Testis (tissue), 2 donors: ENCODE measurements at regions not wholly inside any gene's neighbourhood (a gene's known extent, or its start where the extent isn't known, plus 50 kb on each side); places are given as distances from the start of the nearest gene placed in this dataset.

Experiments
- DNase-seq: peaks from one replicate; pipeline ENCODE4 v3.0.0-alpha.2; 2019
- H3K27ac ChIP-seq, 2 donors: fragments of 200-600 bp; sonication (generic); one replicate each; pipeline ENCODE4 v1.5.1; 2019
- H3K27me3 ChIP-seq: fragments of 200-600 bp; sonication (generic); one replicate; pipeline ENCODE4 v1.5.1; 2019
- H3K36me3 ChIP-seq: fragments of 200-600 bp; sonication (generic); one replicate; pipeline ENCODE4 v1.5.1; 2017; ENCODE audit warnings: low read depth; ENCODE audit errors: missing control alignments
- H3K4me1 ChIP-seq: fragments of 200-600 bp; sonication (generic); one replicate; pipeline ENCODE4 v1.5.1; 2019
- H3K4me3 ChIP-seq, 2 donors: fragments of 200-600 bp; sonication (generic); one replicate each; pipeline ENCODE4 v1.5.1; 2017 to 2019
- H3K9me3 ChIP-seq: fragments of 200-600 bp; sonication (generic); one replicate; pipeline ENCODE4 v1.5.1; 2017
- POLR2A ChIP-seq: fragments of 450-650 bp; IDR thresholded peaks from one replicate; pipeline ENCODE4 v1.6.1; 2017; ENCODE audit warnings: antibody characterized with exemption, mild to moderate bottlenecking, moderate library complexity
- WGBS, 2 donors: methylation state at CpG; one replicate each; pipeline ENCODE4 v1.1.5; 2018; 5-methylcytosine and 5-hydroxymethylcytosine counted together
- intact Hi-C: fragments of 100-400 bp; cut with DNase I; formaldehyde crosslinking; loops from one replicate; pipeline ENCODE4 v1.15.1; 2023; ENCODE audit warnings: low total_unique reads
- TF ChIP-seq, protein P1 (sequence below), 3 experiments: fragments of 450-650 bp in 2 of 3; fragments of 200-600 bp in 1 of 3; sonication (generic) in 1 of 3; IDR thresholded peaks; one replicate each; pipeline ENCODE4 v1.5.1; 2016 to 2019; ENCODE audit warnings: antibody characterized with exemption in 3 of 3, mild to moderate bottlenecking in 2 of 3, moderate library complexity in 1 of 3

GRCh38 chr2:43043553-43043870 is 182.9 kb downstream of the ZFP36L2 start:
- Histone ChIP-seq H3K36me3 (no peaks in the 10 kb centered on the region), H3K27me3 (no peaks in the 10 kb centered on the region), H3K27ac (peak overlapping the region; percentile 5 to 51), H3K9me3 (no peaks in the 10 kb centered on the region), H3K4me3 (no peak overlapping the region), H3K4me1 (peaks cover 25% of the 10 kb centered on the region)
- no peak for DNase-seq
- WGBS, 2 donors, result 76 to 88% methylated on average over 8 of the region's 8 CpGs
- intact Hi-C loops, result no loop called here
- TF ChIP-seq, protein P1, sequence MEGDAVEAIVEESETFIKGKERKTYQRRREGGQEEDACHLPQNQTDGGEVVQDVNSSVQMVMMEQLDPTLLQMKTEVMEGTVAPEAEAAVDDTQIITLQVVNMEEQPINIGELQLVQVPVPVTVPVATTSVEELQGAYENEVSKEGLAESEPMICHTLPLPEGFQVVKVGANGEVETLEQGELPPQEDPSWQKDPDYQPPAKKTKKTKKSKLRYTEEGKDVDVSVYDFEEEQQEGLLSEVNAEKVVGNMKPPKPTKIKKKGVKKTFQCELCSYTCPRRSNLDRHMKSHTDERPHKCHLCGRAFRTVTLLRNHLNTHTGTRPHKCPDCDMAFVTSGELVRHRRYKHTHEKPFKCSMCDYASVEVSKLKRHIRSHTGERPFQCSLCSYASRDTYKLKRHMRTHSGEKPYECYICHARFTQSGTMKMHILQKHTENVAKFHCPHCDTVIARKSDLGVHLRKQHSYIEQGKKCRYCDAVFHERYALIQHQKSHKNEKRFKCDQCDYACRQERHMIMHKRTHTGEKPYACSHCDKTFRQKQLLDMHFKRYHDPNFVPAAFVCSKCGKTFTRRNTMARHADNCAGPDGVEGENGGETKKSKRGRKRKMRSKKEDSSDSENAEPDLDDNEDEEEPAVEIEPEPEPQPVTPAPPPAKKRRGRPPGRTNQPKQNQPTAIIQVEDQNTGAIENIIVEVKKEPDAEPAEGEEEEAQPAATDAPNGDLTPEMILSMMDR (IDR thresholded peaks at IDR 0.05), result no peak
- TF ChIP-seq POLR2A, result no peak

DNA sequence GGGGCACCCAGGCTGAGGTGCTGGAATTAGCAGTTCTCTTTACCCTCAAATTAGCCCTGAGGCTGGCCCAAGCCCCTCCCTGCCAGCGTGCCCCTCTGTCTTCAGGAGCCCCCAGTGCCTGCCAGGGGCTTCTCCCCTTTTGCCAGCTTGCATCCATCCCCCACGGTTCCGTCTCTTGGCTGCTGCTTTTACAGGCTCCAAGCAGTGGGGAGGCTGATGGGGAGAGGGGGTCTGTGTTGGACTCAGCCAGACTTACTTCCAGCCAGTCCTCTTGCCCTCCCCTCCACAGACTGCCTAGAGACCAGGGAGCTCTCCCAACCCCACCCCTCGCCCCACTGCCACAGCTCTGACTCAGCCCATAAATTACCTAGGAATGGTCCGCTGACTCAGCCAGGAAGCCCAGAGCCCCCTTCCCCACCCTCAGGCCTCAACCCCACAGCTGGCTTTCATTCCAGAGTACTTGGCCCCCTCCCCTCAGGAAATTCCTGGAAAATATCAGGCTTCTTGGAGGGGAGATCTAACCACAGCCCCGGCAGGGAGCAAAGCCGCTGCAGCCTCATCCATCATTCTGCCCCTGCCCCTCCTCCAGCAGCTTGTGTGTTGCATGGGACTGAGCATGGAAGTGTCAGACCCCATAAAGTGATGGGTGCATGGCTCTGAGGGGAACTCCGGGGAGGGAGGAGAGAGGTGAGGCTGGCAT is 184.6 kb downstream of the ZFP36L2 start:
- intact Hi-C loops, result no loop called here
- Histone ChIP-seq H3K4me3 (no peak overlapping the region), H3K27me3 (no peaks in the 10 kb centered on the region), H3K4me1 (peaks cover 16% of the 10 kb centered on the region), H3K27ac (peak overlapping the region in 1 of 2 donors; percentile 36), H3K9me3 (no peaks in the 10 kb centered on the region), H3K36me3 (no peaks in the 10 kb centered on the region)
- 68 to 74% methylated on average over 8 of the region's 8 CpGs for WGBS, 2 donors
- TF ChIP-seq, protein P1 (IDR thresholded peaks at IDR 0.05), result no peak
- TF ChIP-seq POLR2A, result no peak
- DNase-seq, result no peak

- no peak for TF ChIP-seq POLR2A
- TF ChIP-seq, protein P1 (IDR thresholded peaks at IDR 0.05), result no peak
- DNase-seq, result no peak
- H3K27ac ChIP-seq, result peak overlapping the region in 1 of 2 donors; percentile 36
- WGBS, 2 donors, result 84 to 100% methylated on average over 2 to 4 of the region's 4 CpGs
- no peaks in the 10 kb centered on the region for H3K36me3 ChIP-seq
- no peaks in the 10 kb centered on the region for H3K27me3 ChIP-seq
- H3K4me3 ChIP-seq, result no peak overlapping the region
- intact Hi-C loops, result no loop called here
- peaks cover 10% of the 10 kb centered on the region for H3K4me1 ChIP-seq
- no peaks in the 10 kb centered on the region for H3K9me3 ChIP-seq
Measured at GRCh38 chr2:43041173-43041591, 185.2 kb downstream of the ZFP36L2 start.

GRCh38 chr2:43040084-43040854 is 186.1 kb downstream of the ZFP36L2 start:
- TF ChIP-seq POLR2A, result no peak
- TF ChIP-seq, protein P1 (IDR thresholded peaks at IDR 0.05), result no peak
- Histone ChIP-seq H3K4me1 (peaks cover 7% of the 10 kb centered on the region), H3K9me3 (no peaks in the 10 kb centered on the region), H3K27ac (peak overlapping the region in 1 of 2 donors; percentile 3), H3K36me3 (no peaks in the 10 kb centered on the region), H3K4me3 (no peak overlapping the region), H3K27me3 (no peaks in the 10 kb centered on the region)
- intact Hi-C loops, result no loop called here
- 87 to 92% methylated on average over 10 of the region's 10 CpGs for WGBS, 2 donors
- no peak for DNase-seq
